ENCODE measurements at regions not wholly inside any gene's neighbourhood (a gene's known extent, or its start where the extent isn't known, plus 50 kb on each side); places are given as distances from the start of the nearest gene placed in this dataset.

DNA sequence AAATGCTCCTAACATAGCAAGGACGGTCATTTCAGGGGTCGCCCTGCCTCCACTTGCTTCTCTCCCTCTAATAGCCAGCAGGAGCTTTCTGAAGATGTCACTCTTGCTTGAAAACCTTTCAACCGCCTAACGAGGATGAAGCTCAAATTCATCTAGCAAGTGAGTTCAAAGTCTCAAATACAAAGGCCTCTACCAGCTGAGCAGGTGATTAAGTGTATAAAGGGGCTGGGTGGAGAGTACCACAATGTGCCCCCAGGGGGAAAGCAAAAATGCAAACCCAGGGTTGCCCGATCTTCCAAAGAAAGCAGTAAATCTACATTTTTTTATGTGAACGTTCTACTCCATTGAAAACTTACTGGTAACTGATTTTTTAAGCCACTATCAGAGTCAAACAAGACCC lies 50.4 kb upstream of the GRIP2 start:
- in situ Hi-C loops (cut with MboI) (no loop called here), intact Hi-C loops (cut with micrococcal nuclease) (no loop called here)
- Histone ChIP-seq H4K20me1 (replicated peaks; ENCODE audit: control insufficient read depth, insufficient read depth, low read length) (no peaks in the 10 kb centered on the region; the same call in 1 of the 2 replicates), H3K9ac (ENCODE audit: insufficient read depth in 1 of 2, low read depth in 2 of 2, low read length in 2 of 2) (no peak overlapping the region), H3K27ac (ENCODE audit: extremely low read depth, low read depth, low read length) (no peak overlapping the region), H3K79me2 (ENCODE audit: control insufficient read depth, insufficient read depth, low read length) (no peaks in the 10 kb centered on the region), H3K27me3 (ENCODE audit: control insufficient read depth in 2 of 2, insufficient read depth in 2 of 2, low read length in 2 of 2) (peaks cover 17 to 58% of the 10 kb centered on the region in 2 experiments; a peak in 4 of 5 replicates), H3K9me1 (ENCODE audit: control insufficient read depth, insufficient read depth, low read length) (no peaks in the 10 kb centered on the region), H3K4me1 (replicated peaks in 1 of 2; ENCODE audit: control insufficient read depth in 2 of 2, insufficient read depth in 2 of 2, low read length in 2 of 2) (no peaks in the 10 kb centered on the region), H3K4me2 (ENCODE audit: insufficient read depth, low read length) (no peak overlapping the region), H3K36me3 (ENCODE audit: control insufficient read depth, insufficient read depth, low read length) (no peaks in the 10 kb centered on the region), H3K4me3 (no peak overlapping the region), H3K9me3 (replicated peaks; ENCODE audit: control insufficient read depth, insufficient read depth, low read depth, low read length) (no peaks in the 10 kb centered on the region), H2AFZ (ENCODE audit: low read depth, low read length) (no peak overlapping the region)
- FAIRE-seq: no peak
- ChIA-PET CTCF (ENCODE audit: low intra/inter-chr PET ratio) (no interaction called here), POLR2A (interaction anchor here (1.0 kb wide), 1 partner anchor 16 kb away, joined by 3 read pairs; no protein-coding TSS in a partner anchor)
- WGBS (ENCODE audit: insufficient coverage, low coverage, missing lambda C conversion rate): 0% methylated on average over 6 of the region's 6 CpGs
- BruUV-seq (replicated peaks): no TSS peak
- no peak for DNase-seq (ENCODE audit: extremely low read depth in 1 of 4, low spot score in 3 of 4)
- TF ChIP-seq, protein P1, sequence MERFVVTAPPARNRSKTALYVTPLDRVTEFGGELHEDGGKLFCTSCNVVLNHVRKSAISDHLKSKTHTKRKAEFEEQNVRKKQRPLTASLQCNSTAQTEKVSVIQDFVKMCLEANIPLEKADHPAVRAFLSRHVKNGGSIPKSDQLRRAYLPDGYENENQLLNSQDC (CRISPR knock-in tag; IDR thresholded peaks at IDR 0.05): no peak
- TF ChIP-seq ZNF764 (CRISPR knock-in tag; IDR thresholded peaks at IDR 0.05; ENCODE audit: low read depth): no peak
- TF ChIP-seq ZNF41 (CRISPR knock-in tag; conservative IDR thresholded peaks at IDR 0.05): no peak
- no peak for TF ChIP-seq NFIX (CRISPR knock-in tag; IDR thresholded peaks at IDR 0.05; ENCODE audit: low read depth)
- TF ChIP-seq, protein P2, sequence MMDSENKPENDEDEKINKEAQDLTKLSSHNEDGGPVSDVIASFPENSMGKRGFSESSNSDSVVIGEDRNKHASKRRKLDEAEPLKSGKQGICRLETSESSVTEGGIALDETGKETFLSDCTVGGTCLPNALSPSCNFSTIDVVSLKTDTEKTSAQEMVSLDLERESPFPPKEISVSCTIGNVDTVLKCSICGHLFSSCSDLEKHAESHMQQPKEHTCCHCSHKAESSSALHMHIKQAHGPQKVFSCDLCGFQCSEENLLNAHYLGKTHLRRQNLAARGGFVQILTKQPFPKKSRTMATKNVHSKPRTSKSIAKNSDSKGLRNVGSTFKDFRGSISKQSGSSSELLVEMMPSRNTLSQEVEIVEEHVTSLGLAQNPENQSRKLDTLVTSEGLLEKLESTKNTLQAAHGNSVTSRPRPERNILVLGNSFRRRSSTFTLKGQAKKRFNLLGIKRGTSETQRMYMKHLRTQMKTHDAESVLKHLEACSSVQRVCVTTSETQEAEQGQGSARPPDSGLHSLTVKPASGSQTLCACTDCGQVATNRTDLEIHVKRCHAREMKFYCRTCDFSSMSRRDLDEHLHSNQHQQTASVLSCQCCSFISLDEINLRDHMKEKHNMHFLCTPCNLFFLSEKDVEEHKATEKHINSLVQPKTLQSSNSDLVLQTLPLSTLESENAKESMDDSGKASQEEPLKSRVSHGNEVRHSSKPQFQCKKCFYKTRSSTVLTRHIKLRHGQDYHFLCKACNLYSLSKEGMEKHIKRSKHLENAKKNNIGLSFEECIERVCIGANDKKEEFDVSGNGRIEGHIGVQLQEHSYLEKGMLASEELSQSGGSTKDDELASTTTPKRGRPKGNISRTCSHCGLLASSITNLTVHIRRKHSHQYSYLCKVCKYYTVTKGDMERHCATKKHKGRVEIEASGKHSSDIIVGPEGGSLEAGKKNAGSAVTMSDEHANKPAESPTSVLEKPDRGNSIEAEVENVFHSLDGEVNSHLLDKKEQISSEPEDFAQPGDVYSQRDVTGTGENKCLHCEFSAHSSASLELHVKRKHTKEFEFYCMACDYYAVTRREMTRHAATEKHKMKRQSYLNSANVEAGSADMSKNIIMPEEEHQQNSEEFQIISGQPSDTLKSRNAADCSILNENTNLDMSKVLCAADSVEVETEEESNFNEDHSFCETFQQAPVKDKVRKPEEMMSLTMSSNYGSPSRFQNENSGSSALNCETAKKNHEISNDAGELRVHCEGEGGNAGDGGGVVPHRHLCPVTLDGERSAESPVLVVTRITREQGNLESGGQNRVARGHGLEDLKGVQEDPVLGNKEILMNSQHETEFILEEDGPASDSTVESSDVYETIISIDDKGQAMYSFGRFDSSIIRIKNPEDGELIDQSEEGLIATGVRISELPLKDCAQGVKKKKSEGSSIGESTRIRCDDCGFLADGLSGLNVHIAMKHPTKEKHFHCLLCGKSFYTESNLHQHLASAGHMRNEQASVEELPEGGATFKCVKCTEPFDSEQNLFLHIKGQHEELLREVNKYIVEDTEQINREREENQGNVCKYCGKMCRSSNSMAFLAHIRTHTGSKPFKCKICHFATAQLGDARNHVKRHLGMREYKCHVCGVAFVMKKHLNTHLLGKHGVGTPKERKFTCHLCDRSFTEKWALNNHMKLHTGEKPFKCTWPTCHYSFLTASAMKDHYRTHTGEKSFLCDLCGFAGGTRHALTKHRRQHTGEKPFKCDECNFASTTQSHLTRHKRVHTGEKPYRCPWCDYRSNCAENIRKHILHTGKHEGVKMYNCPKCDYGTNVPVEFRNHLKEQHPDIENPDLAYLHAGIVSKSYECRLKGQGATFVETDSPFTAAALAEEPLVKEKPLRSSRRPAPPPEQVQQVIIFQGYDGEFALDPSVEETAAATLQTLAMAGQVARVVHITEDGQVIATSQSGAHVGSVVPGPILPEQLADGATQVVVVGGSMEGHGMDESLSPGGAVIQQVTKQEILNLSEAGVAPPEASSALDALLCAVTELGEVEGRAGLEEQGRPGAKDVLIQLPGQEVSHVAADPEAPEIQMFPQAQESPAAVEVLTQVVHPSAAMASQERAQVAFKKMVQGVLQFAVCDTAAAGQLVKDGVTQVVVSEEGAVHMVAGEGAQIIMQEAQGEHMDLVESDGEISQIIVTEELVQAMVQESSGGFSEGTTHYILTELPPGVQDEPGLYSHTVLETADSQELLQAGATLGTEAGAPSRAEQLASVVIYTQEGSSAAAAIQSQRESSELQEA (IDR thresholded peaks at IDR 0.05; ENCODE audit: low read depth): no peak
- no peak for TF ChIP-seq RNF2 (IDR thresholded peaks at IDR 0.05)
- TF ChIP-seq KLF16 (IDR thresholded peaks at IDR 0.05): no peak
- TF ChIP-seq SRSF9 (IDR thresholded peaks at IDR 0.05; ENCODE audit: borderline replicate concordance, low read depth, low read length): no peak
- TF ChIP-seq, protein P3, sequence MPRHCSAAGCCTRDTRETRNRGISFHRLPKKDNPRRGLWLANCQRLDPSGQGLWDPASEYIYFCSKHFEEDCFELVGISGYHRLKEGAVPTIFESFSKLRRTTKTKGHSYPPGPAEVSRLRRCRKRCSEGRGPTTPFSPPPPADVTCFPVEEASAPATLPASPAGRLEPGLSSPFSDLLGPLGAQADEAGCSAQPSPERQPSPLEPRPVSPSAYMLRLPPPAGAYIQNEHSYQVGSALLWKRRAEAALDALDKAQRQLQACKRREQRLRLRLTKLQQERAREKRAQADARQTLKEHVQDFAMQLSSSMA (CRISPR knock-in tag; IDR thresholded peaks at IDR 0.05): no peak
- no peak for TF ChIP-seq VEZF1 (CRISPR knock-in tag; IDR thresholded peaks at IDR 0.05)
- no peak for TF ChIP-seq CEBPG (CRISPR knock-in tag; IDR thresholded peaks at IDR 0.05)
- TF ChIP-seq CEBPG (tag; conservative IDR thresholded peaks at IDR 0.05 in 1 of 2, IDR thresholded peaks at IDR 0.05 in 1 of 2): no peak
- ATAC-seq: no peak

Measured in K562 (cell line).